ENCODE measurements at regions not wholly inside any gene's neighbourhood (a gene's known extent, or its start where the extent isn't known, plus 50 kb on each side); places are given as distances from the start of the nearest gene placed in this dataset.

DNA sequence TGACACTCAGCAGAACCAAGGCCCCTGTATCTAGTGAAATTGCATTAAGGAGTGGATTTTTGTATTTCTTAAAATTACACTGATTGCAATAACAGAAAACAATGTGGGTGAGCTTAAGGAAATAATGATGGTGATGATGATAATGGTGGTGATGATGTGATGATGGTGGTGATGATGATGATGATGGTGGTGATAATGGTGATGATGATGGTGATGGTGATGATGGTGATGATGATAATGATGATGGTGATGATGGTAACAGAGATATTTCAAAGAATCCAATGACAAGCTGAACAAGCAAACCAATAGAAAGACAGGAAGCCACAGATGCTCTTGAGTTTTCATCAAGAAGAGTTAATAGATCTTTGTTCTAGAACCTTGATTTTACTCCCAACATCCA is 630.7 kb upstream of the AUTS2 start:
- no peak overlapping the region for H3K4me3 ChIP-seq (ENCODE audit: low read depth, low read length, poor library complexity, severe bottlenecking)
- H3K27ac ChIP-seq (ENCODE audit: low read depth, low read length, poor library complexity, severe bottlenecking) = no peak overlapping the region
- H3K27me3 ChIP-seq (replicated peaks; ENCODE audit: insufficient read depth, low read depth, low read length, poor library complexity) = no peaks in the 10 kb centered on the region
- BruUV-seq (replicated peaks) = no TSS peak
- CTCF ChIA-PET = no interaction called here
- TF ChIP-seq, protein P1, sequence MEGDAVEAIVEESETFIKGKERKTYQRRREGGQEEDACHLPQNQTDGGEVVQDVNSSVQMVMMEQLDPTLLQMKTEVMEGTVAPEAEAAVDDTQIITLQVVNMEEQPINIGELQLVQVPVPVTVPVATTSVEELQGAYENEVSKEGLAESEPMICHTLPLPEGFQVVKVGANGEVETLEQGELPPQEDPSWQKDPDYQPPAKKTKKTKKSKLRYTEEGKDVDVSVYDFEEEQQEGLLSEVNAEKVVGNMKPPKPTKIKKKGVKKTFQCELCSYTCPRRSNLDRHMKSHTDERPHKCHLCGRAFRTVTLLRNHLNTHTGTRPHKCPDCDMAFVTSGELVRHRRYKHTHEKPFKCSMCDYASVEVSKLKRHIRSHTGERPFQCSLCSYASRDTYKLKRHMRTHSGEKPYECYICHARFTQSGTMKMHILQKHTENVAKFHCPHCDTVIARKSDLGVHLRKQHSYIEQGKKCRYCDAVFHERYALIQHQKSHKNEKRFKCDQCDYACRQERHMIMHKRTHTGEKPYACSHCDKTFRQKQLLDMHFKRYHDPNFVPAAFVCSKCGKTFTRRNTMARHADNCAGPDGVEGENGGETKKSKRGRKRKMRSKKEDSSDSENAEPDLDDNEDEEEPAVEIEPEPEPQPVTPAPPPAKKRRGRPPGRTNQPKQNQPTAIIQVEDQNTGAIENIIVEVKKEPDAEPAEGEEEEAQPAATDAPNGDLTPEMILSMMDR (conservative IDR thresholded peaks at IDR 0.05; ENCODE audit: low read depth, low read length) = no peak
- no peak for TF ChIP-seq EZH2 (IDR thresholded peaks at IDR 0.05; ENCODE audit: borderline replicate concordance, low read depth, low read length, poor library complexity, severe bottlenecking)
- intact Hi-C loops (cut with micrococcal nuclease; ENCODE audit: unreplicated experiment) = no loop called here
- no peaks in the 10 kb centered on the region for H3K36me3 ChIP-seq (ENCODE audit: insufficient read depth, low read length, poor library complexity, severe bottlenecking)
- DNase-seq (ENCODE audit: low spot score) = no peak
- POLR2A ChIA-PET (ENCODE audit: low non-redundant PET) = no interaction called here
- H3K4me1 ChIP-seq (ENCODE audit: insufficient read depth, low read length, poor library complexity, severe bottlenecking) = no peaks in the 10 kb centered on the region
- no peaks in the 10 kb centered on the region for H3K9me3 ChIP-seq (ENCODE audit: low read depth, low read length, poor library complexity, severe bottlenecking)

DNA sequence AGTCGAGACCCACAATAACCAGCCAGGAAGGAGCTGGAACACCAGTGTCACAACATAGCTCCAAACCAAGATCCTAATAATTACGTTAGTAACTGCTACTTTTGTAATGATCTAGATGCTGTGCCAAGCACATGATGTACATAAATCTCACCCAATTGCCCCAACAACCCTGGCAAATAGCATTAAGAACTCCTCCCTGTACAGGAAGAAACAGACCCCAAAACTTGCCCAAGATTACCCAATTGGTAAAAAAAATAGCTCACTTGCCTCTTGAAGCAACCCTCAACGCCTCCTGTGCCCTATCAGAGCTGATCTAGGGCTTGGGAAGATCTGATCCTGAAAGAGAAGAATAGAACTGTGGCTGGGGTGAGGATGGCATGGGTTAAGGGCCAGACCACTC is 628.7 kb upstream of the AUTS2 start:
- no TSS peak for BruUV-seq (replicated peaks)
- CTCF ChIA-PET = no interaction called here
- Histone ChIP-seq H3K4me3 (ENCODE audit: low read depth, low read length, poor library complexity, severe bottlenecking) (no peak overlapping the region), H3K4me1 (ENCODE audit: insufficient read depth, low read length, poor library complexity, severe bottlenecking) (no peaks in the 10 kb centered on the region), H3K36me3 (ENCODE audit: insufficient read depth, low read length, poor library complexity, severe bottlenecking) (no peaks in the 10 kb centered on the region), H3K27ac (ENCODE audit: low read depth, low read length, poor library complexity, severe bottlenecking) (no peak overlapping the region), H3K9me3 (ENCODE audit: low read depth, low read length, poor library complexity, severe bottlenecking) (no peaks in the 10 kb centered on the region), H3K27me3 (replicated peaks; ENCODE audit: insufficient read depth, low read depth, low read length, poor library complexity) (no peaks in the 10 kb centered on the region)
- intact Hi-C loops (cut with micrococcal nuclease; ENCODE audit: unreplicated experiment) = no loop called here
- no peak for DNase-seq (ENCODE audit: low spot score)
- POLR2A ChIA-PET (ENCODE audit: low non-redundant PET) = no interaction called here
- TF ChIP-seq EZH2 (IDR thresholded peaks at IDR 0.05; ENCODE audit: borderline replicate concordance, low read depth, low read length, poor library complexity, severe bottlenecking) = no peak
- TF ChIP-seq, protein P1 (conservative IDR thresholded peaks at IDR 0.05; ENCODE audit: low read depth, low read length) = no peak

DNA sequence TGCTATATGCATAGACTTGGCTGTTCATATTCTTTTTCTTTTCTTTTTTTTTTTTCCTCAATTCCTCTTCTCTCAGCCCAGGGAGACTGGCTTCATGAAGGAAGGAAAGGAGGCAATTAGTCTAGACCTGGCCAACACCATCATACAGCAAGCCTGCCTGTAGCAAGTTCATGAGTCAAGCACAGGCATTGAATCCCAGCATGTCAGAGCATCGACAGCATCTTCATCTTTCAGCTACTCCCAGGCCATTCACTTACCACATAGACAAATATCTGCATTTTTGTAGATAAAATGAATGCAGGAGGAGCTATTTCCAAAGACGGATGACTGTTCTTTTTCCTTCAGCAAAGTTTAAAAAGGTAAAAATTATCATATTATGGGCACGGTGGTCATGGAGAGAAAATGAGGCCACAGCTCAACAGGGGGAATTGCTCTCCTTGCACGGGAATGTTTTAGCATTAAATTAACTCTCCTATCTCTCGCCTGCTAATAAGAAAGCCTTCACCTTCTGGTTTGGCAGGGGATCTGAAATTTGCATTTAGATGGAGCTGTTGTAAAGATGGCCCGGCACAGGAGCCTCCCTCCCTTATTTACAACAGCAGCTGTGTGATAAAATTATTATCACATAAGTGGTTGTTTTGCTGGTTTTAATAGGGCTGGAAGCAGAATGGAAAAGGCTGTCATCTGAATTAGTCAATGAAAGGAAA is 626.5 kb upstream of the AUTS2 start:
- Histone ChIP-seq H3K9me3 (ENCODE audit: low read depth, low read length, poor library complexity, severe bottlenecking) (no peaks in the 10 kb centered on the region), H3K4me3 (ENCODE audit: low read depth, low read length, poor library complexity, severe bottlenecking) (no peak overlapping the region), H3K36me3 (ENCODE audit: insufficient read depth, low read length, poor library complexity, severe bottlenecking) (no peaks in the 10 kb centered on the region), H3K4me1 (ENCODE audit: insufficient read depth, low read length, poor library complexity, severe bottlenecking) (no peaks in the 10 kb centered on the region), H3K27ac (ENCODE audit: low read depth, low read length, poor library complexity, severe bottlenecking) (no peak overlapping the region), H3K27me3 (replicated peaks; ENCODE audit: insufficient read depth, low read depth, low read length, poor library complexity) (no peaks in the 10 kb centered on the region)
- TF ChIP-seq EZH2 (IDR thresholded peaks at IDR 0.05; ENCODE audit: borderline replicate concordance, low read depth, low read length, poor library complexity, severe bottlenecking) = no peak
- TF ChIP-seq, protein P1 (conservative IDR thresholded peaks at IDR 0.05; ENCODE audit: low read depth, low read length) = no peak
- POLR2A ChIA-PET (ENCODE audit: low non-redundant PET) = no interaction called here
- BruUV-seq (replicated peaks) = no TSS peak
- CTCF ChIA-PET = no interaction called here
- no peak for DNase-seq (ENCODE audit: low spot score)
- intact Hi-C loops (cut with micrococcal nuclease; ENCODE audit: unreplicated experiment) = no loop called here

Measured in A673 (cell line).